ENCODE measurements at regions not wholly inside any gene's neighbourhood (a gene's known extent, or its start where the extent isn't known, plus 50 kb on each side); places are given as distances from the start of the nearest gene placed in this dataset.
"Not testable (repeated sequence)": the region's sequence is repeated elsewhere in the genome, so short reads cannot be mapped to it uniquely, and the experiment has no call there.

DNA sequence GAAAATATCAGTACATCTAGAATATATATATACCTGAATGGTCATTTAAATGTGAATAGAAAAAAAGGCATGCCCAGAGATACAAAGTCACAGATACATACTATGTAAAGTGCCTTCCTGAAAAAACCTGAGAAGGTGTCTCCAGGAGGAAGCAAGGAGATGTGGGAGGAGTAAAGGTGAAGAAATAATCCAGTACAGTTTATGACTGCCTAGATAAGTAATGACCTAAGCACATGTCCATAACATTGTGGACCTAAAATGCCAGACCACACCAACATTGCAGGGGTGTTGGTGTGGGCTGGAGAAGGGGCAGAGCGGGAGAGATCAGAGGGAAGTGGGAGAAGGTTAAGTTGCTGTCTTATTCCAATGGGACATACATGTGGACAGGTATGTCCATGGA is 226.9 kb downstream of the ZNF621 start:
- DNase-seq (ENCODE audit: low read depth in 2 of 3, low spot score in 1 of 3) = no peak

DNA sequence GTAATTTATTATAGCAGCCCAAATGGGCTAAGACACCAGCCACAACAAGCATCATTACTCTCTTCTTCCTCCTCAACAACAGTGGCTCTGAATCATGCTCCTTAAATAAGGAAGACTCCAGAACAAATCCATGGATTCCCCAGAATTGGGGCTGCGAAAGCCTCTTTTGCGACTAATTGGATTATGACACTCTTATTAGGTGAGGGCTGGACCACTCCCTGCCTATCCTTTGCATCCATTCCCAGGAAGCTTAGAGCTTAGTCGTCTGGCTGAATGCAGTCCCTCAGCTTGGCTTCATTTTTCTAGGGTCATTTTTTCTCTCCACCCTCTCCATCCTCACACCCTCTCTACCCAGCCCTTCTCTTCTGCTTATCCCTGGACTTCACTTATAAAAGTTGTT is 227.7 kb downstream of the ZNF621 start:
- DNase-seq (ENCODE audit: low read depth in 2 of 3, low spot score in 1 of 3) = no peak

DNA sequence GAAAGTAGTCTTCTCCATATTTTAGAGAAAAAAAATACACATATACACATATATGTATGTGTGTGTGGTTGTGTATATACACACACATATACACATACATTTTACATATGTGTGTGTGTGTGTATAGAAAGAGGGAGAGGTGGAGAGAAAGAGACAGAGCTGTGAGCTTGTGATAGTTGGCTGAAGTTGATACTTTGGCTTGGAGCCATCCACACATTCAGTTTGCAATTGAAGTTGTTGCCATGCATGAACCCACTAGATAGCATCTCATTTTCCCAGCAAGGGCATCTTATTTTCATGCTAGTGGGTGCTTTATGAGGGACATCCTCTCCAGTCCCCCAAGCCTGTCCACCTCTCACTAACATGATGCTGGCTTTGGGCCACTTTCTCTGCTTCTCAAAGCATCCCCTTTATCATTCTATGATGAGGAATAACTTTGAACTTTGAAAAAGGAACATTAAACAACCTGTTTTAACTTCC is 228.6 kb downstream of the ZNF621 start:
- no peak for DNase-seq (ENCODE audit: low read depth in 2 of 3, low spot score in 1 of 3)

DNA sequence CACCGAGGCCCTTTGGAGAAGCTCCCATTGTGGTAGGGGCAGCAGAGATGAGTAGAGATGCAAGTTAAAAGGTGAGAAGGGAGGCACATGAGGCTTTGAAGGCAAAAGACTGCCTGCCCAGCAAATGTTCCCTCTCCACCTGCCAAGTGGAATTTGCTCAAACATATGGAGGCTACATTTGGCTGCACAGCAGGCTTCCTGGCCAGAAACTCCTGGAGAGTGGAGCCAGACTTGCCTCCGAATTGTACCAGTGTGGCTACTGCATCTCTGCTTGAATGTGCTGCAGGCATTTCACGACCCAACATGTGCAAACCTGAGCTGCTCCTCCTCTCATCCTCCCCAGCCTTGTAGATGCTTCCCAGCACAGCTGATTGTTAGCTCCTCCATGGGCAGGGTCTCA is 229.2 kb downstream of the ZNF621 start:
- no peak for DNase-seq (ENCODE audit: low read depth in 2 of 3, low spot score in 1 of 3)

DNA sequence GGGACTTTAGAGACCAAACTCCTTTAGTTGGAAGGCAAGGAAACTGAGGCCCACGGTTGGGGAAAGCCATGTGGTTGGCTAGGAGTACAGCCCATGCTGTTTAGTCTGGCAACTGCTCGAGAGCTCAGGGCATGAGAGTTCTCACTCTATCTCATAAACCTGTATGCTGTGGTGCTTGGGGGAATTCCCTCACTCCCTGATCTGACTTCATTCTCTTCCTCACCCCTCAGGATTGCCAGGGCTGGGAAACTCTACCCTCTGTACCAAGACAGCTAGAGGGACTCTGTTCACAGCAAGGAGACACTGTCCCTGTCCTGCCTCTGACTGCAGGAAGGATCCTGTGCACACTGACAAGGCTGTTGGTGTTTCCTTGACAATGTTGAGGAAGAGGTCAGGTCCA is 230.2 kb downstream of the ZNF621 start:
- no peak for DNase-seq (ENCODE audit: low read depth in 2 of 3, low spot score in 1 of 3)

DNA sequence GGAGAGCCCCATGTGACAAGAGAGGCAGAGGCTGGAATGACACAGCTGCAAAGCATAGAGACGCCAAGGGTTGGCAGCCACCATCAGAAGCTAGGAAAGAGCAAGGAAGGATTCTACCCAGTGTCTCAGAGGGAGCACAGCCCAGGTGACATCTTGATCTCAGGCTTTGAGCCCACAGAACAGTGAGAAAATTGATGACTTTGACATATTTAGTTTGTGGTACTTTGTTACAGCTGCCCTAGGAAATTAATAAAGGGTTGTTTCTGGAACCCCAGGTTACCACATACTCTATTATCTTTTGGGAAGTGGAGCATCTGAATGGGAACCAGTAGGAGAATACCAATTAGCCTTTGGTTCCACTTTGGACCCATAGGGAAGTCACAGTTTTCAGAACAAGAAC is 231.7 kb downstream of the ZNF621 start:
- DNase-seq (ENCODE audit: low read depth in 2 of 3, low spot score in 1 of 3) = no peak

DNA sequence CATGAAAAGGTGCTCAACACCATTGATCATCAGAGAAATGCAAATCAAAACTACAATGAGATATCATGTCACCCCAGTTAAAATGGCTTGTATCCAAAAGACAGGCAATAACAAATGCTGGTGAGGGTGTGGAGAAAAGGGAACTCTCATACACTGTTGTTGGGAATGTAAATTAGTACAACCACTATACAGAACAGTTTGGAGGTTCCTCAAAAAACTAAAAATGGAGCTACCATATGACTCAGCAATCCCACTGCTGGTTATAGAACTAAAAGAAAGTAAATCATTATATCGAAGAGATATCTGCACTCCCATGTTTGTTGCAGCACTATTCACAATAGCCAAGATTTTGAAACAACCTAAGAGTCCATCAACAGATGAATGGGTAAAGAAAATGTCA is 238.0 kb downstream of the ZNF621 start:
- not testable (repeated sequence) for DNase-seq (ENCODE audit: low read depth in 2 of 3, low spot score in 1 of 3)

DNA sequence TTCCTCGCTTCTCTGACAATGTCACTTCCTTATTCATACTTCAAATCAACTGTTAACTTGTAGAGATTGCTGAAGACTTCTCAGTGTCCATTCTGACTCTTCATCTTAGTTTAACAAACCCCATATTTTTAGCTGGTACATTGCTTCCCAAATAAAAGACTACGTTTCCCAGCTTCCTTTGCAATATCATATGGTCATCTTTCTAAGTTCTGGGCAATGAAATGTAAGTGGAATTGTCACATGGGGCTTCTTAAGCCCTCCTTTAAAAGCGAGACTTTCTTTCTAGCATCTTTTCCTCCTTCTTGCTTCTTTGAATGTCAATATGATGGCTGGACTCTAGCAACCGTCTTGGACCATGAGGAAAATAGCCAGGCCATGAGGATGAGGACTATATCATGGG is 239.0 kb downstream of the ZNF621 start:
- DNase-seq (ENCODE audit: low read depth in 2 of 3, low spot score in 1 of 3) = no peak

DNA sequence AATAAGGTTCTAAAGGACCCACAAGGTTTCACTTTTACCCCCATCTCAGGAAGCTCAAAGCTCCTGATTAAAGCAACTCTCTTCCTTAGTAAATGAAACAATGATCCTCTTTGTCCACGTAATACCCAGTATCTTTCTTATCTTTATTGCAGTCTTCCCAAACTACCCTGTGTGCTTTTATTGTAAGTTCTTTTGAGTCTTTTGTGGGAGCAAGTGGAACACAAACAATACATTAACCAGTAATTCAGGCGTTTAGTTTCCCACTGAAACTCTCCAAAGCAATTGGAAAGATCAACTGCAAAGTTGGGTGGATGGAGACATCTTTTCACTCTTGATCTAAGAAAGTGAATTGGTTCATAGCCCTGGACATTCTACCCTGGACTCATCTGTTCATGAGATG is 240.0 kb downstream of the ZNF621 start:
- DNase-seq (ENCODE audit: low read depth in 2 of 3, low spot score in 1 of 3) = no peak

DNA sequence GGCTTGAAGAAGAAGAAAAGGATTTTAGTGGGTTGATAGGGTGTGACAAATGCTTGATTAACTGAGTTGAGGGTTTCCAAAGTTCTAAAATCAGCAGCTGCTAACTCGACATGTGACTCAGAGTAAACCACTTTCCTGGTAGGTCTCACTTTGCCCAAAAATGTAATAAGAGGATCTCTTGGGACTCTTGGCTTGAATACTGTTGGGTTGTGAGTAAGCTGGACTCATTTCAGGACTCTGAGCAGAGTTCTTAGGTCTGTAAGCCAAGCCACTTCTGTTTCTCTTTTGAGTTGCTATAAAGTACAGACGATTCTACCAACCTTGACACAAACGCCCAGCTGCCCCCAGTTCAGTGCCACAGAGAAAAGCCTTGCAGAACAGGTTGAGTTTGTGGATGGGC is 241.1 kb downstream of the ZNF621 start:
- DNase-seq (ENCODE audit: low read depth in 2 of 3, low spot score in 1 of 3) = no peak

DNA sequence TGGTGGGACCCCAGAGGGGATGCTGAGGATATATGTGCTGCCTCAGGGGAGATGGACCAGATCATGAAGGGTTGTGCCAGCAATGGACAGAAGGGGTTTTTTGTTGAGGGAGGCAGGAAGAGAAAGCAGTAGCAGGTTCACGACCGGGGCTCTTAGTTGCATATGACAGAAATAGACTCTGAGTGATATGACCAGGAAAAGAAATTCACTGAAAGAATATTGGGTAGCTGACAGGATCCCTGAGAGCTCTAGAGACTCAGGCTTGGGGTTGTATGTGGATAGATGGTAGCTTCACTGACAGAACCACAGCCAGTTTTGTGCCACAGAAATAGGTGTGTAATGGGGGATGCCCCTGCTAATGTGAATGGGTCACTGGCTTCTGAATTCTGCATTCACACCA is 241.6 kb downstream of the ZNF621 start:
- no peak for DNase-seq (ENCODE audit: low read depth in 2 of 3, low spot score in 1 of 3)

DNA sequence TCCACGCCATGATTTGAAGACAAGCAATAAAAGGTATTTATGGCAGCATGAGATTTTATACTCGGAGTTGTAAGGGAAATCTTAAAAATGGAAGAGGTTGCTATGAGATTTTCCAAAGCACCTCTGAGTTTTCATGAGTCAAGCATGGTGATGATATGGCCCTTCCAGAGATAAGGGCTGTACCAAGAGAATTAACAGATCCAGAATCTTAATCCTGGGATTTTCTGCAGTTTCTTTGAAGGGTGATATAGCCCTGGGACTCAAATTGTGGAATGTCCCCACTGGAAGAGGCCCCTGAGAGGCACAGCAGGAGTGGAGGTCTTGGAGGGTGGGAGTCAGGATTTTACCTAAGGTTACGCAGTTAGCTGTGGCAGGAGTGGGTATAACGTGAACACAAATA is 243.3 kb downstream of the ZNF621 start:
- DNase-seq (ENCODE audit: low read depth in 2 of 3, low spot score in 1 of 3) = no peak

DNA sequence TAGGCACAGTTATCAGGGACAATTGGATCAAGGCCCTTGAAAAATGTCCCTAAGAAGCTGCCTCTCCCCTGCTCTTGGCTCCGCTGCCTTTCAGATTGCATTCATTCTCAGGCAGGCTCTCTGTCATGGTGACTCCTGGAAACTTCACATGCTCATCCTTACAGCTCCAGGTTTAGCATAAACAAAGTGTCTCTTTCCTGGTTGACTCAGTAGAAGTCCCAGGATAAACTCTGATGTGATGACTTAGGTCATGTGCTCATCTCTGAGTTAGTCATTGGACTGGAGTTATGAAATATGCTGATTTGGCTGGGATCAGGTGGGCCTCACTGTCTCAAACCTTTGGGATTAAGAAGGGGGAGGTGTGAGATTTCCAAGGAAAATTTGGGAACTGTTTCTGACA is 243.8 kb downstream of the ZNF621 start:
- DNase-seq (ENCODE audit: low read depth in 2 of 3, low spot score in 1 of 3) = no peak

DNA sequence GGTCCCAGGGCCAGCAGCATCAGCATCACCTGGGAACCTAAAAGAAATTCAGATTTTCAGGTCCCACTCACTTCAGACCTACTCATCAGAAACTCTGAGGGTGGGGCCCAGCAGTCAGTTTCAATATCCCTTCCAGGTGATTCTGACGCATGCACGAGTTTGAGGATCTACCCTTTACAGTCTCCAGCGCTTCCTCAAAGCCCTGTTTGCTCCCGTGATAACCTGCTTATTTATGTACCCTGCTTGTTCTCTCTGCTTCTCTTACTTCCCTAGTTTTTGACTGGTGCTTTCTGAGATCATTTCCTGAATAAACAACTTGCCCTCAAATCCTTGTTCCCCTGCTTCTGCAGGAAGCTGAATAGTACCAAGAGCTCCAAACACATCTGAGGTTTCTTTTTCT is 245.3 kb downstream of the ZNF621 start:
- DNase-seq (ENCODE audit: low read depth in 2 of 3, low spot score in 1 of 3) = no peak

DNA sequence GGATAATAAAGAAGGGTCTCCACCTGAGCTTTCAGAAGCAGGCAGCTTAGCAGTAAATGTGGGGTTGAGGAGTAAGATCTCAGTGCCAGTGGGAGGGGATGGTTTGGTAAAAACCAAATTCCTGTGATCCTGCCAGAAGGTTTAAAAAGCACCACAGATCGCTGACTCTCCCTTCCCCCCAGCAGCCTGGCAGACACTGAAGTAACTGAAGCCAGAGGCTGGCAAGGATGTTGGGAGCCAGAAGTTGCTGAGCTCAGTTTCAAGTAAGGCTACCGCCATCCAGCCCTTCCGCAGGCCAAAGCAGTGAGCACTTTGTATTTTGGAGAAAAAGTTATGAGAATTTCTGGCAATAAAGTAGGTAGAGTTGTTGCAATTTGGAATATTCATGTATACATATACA is 246.4 kb downstream of the ZNF621 start:
- no peak for DNase-seq (ENCODE audit: low read depth in 2 of 3, low spot score in 1 of 3)

DNA sequence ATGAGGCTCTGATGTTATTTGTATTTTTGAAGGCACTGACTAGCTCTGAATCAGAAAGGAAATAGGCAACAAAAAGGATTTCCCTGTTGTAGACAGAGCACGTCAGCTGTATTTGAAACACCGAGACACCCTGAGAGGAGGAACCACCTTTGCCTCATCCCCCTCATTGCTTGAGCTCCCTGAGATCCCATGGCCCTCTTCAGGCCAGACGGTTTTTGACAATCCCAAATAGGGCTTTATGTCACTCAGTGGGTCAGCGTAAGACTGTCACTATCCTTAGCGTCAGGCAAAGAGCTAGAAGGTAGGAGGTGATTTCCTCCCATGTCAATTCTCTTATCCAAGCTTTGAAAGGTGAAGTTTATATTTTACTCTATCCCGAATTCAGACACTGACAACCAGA is 254.3 kb downstream of the ZNF621 start:
- DNase-seq (ENCODE audit: low read depth in 2 of 3, low spot score in 1 of 3) = no peak

DNA sequence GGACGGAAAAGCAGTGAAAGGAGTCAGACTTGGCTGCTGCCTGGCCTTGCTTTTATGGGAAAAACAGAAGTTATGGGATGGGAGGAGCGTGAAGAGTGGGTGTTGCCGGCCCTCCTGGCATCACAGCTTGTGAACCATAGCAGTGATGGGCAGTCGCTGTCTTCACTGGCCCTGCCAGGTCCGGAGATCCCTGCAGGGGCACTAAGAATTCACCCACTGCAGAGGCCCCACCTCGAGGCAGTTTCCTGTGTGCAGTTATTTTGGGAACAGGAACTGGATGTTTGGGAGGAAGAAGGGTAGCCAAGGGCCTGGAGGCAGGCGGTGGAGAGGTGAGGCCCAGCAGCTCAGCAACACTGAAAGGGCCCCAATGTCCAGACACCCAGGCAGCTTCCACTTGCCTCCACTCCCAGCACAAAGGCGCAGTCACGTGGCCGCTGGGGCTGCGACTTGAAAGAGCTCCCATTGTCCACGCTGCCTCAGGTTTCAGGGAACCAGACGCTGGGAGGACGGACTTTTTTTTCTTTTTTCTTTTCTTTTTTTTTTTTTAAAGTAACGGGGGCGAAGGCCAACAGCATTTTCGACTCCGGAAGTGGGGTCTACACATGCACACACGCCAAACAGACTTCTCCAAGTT is 255.6 kb downstream of the ZNF621 start:
- no peak for DNase-seq (ENCODE audit: low read depth in 2 of 3, low spot score in 1 of 3)

DNA sequence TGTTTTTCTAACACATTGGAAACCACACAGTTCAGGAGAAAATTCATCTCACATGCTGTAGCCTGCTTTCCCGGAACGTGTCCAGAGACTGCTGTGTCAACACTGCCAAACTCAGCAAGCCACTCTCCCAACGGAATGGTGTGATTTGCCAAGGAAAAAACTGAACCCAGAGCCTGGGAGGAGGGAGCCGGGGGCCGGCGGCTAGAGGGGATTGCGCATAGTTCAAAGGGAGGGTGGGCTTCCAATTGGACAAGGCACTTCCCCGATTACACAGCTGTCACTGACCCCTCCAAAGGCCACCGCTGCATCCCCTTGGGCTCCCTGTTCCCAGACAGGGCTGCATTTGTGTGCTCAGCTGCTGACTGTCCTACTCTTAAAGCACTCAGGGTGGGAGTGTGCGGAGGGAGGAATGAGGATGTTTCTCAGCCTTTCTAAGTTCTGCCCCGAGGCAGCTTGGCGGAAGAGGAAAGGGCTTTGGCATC is 256.2 kb downstream of the ZNF621 start:
- DNase-seq (ENCODE audit: low read depth in 2 of 3, low spot score in 1 of 3) = no peak

DNA sequence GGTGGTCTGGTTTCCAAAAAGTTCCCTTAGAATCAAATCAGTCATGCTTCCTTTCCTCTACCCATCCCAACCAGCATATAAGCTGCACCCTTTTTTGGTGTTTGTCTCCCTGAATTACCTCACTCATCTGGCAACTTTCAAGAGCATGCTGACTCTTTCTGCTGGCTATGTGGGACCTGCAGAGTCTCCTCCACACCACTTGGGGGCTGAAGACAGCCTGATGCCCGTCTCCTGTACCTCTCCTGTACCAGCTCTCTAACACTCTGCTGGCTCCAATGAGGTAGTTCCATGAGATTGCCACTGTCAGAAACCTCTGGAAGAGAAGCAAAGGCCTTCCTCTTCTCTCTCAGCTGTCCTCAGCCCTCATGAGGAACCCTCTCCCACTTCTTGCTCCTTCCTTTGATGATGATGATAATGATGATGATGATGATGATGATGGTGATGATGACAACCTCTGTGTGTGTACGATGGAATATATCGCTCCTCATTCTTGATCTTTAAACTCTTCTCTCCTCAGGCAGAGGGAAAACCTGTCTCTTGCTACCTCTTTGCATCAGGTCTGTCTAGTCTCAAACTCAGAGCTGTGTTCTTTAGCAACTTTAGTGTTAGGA is 257.5 kb downstream of the ZNF621 start:
- DNase-seq (ENCODE audit: low read depth in 2 of 3, low spot score in 1 of 3) = no peak

DNA sequence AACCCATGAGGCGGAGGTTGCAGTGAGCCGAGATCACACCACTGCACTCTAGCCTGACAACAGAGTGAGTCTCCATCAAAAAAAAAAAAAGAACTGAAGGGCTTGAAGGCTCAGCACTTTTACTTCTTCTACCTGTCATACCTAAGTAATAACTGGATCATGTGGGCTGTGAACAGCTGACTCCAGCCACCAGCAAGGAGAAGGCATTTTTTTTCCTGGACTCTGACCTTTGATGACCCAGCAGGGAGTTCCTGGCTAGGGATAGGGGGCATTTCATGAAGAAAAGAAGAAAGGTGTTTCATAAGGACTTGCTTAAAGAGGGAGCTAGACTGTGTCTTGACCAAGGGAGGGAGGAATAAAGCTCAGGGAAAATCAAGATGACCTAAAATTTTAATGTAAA is 266.0 kb downstream of the ZNF621 start:
- no peak for DNase-seq (ENCODE audit: low read depth in 2 of 3, low spot score in 1 of 3)

DNA sequence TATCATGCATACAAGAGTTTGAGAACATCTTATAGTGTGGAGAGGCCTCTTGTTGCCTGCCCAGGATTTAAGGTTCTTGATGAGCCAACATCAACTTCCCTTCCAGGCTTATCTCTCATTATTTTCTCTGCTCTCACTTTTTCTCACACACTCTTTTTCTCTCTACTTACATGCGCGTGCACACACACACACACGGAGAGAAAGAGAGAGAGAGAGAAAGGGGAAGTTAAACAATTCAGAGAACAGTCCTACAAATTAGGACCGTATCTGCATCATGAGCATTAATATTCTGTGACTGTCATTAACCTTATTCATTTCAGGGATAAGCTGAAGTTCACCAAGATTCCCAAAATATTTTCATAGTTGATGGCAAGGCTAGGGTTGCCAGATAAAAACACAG is 269.0 kb downstream of the ZNF621 start:
- no peak for DNase-seq (ENCODE audit: low read depth in 2 of 3, low spot score in 1 of 3)

DNA sequence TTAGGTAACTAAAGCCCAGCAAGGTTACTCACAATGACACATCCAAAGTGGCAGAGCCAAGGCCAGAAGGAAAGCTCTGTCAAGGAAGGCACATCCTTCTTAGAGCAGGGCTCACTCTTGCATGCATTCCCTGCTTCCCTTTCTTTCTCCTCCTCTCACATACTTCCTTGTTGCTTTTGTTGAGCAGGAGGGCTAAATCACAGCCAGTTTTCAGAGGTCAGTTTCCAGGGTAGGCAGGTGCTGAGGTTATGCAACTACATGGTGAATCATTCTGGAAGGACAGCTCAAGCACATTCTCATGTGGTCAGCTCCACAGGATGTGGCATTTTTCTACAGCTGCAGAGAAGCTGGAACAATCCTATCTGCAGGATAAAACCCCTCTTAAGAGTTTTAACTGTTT is 275.6 kb downstream of the ZNF621 start:
- DNase-seq (ENCODE audit: low read depth in 2 of 3, low spot score in 1 of 3) = no peak

DNA sequence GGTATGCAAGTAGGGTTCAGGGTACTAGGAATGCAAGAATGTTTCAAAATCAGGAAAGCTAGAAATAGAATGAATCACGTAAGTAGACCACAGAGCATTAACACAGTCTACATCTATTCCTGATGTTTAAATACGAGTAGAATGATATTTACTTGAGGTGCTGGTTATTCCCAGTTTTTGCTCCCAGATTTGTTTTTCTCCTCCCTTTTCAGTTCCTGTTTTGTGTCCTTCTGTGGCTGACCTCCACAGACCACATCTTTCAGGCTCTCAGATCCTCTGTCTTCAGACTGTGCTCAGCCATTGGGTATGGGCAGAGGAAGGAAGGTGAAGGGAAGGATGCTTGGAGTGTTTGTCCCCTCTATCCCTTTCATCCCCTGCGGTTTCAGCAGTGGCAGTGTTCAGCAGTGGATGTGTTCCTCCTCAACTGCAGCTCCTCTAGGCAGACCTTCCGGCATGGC is 276.6 kb downstream of the ZNF621 start:
- no peak for DNase-seq (ENCODE audit: low read depth in 2 of 3, low spot score in 1 of 3)

Measured in stimulated activated CD4-positive, alpha-beta T cell treated with anti-CD3 and anti-CD28 coated beads, Interleukin-12 subunit alpha, Interleukin-12 subunit beta, amount 100 ng/mL, for 48 hours (primary cell).